ENCODE measurements at regions not wholly inside any gene's neighbourhood (a gene's known extent, or its start where the extent isn't known, plus 50 kb on each side); places are given as distances from the start of the nearest gene placed in this dataset.
A peak's percentile ranks its signal among the peaks of the same experiment; 100 is the strongest.

DNA sequence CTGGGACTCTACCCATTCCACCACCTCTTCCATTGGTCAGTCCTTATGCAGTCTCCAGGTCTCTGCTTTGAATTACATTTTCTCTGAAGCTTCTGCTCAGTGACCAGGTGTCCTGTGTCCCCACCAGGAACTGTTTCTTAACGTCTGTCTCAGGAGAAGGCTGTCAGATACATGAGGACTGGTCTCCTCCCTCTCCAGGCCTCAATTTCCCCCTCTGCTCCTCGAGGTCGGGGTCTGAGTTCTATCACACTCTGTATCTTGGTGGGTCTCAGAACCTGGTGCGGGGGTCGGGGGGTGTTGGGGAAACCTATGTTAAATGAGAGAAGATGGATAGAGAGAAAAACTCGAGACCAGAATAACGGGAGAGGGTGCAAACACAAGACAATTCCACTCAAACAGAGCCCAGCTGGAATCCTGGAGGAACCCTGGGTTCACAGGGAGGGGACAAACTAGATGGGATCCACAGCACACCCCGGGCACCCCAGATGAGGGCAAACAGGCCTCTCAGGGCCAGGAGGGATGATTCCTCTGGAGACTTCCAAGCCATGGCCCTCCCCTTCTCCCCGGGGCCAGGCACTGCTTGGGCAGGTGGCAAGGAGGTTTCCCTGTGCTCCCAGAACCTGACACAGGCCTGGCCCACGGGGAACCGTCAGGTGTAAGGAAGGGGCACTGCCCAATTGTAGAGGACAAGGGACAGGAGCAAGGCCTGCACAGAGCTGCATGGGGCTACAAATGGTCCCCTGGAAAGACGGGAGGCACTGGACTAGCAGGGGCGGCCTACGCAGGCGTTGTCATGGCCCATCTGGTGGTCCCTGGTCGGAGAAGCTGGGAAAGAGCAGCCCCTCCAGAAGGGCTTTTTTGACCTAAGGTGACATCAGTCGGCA lies 313.2 kb upstream of the DIO3 start:
- H3K36me3 ChIP-seq, result no peaks in the 10 kb centered on the region
- no peak overlapping the region for H3K4me3 ChIP-seq
- DNase-seq (ENCODE audit: low spot score in 2 of 2), result peak in 1 of 2 donors; percentile 58
- 95% methylated on average over 16 of the region's 17 CpGs for WGBS
- H3K27me3 ChIP-seq, result peaks cover 20% of the 10 kb centered on the region
- no peak overlapping the region for H3K27ac ChIP-seq
- no peaks in the 10 kb centered on the region for H3K9me3 ChIP-seq
- no peaks in the 10 kb centered on the region for H3K4me1 ChIP-seq
- TF ChIP-seq POLR2A (IDR thresholded peaks at IDR 0.05), result no peak
- TF ChIP-seq, protein P1, sequence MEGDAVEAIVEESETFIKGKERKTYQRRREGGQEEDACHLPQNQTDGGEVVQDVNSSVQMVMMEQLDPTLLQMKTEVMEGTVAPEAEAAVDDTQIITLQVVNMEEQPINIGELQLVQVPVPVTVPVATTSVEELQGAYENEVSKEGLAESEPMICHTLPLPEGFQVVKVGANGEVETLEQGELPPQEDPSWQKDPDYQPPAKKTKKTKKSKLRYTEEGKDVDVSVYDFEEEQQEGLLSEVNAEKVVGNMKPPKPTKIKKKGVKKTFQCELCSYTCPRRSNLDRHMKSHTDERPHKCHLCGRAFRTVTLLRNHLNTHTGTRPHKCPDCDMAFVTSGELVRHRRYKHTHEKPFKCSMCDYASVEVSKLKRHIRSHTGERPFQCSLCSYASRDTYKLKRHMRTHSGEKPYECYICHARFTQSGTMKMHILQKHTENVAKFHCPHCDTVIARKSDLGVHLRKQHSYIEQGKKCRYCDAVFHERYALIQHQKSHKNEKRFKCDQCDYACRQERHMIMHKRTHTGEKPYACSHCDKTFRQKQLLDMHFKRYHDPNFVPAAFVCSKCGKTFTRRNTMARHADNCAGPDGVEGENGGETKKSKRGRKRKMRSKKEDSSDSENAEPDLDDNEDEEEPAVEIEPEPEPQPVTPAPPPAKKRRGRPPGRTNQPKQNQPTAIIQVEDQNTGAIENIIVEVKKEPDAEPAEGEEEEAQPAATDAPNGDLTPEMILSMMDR (IDR thresholded peaks at IDR 0.05), result no peak
- no peak for TF ChIP-seq EP300 (IDR thresholded peaks at IDR 0.05)
- no peak for TF ChIP-seq POLR2AphosphoS5 (IDR thresholded peaks at IDR 0.05)

DNA sequence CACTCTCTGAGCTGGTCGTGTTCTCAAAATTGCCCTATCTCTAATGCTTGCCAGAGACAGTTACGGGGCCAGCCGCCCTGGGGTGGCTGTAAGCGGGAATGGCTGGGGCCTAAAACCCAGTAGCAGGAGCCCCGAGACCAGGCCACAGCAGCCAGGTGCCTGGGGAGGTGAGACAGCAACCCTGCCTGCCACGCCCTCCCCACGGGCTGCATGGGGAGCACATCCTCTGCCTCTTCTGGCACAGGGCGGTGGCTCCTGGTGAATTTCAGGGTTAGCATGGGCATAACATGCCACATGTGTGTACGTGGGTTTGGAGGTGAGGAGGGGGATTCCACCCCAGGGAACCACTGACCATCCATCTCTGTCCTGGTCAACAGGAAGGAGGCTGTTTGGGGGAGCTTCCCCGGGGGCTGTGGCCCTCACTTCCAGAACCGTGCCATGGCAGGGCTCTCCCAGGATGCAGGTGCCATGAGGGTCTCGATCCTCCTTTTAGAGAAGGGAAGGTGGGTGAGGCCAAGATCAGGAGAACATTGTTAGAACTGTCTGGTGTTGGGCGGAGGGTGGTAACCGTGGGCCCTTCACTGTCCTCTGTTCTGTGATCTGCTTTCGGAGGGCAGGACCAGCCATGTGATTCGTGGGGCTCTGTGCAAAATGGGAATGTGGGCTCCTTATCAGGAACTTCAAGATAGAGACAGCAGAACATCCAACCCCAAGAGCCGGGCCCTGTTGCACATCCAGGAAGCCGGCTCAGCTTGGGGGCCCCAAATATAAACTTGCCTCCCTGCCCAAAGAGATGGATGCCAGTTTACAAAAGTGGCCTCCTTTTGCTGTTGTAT lies 312.2 kb upstream of the DIO3 start:
- Histone ChIP-seq H3K4me3 (no peak overlapping the region), H3K36me3 (no peaks in the 10 kb centered on the region), H3K4me1 (no peaks in the 10 kb centered on the region), H3K27me3 (peaks cover 22% of the 10 kb centered on the region), H3K27ac (no peak overlapping the region), H3K9me3 (no peaks in the 10 kb centered on the region)
- 83% methylated on average over 15 of the region's 18 CpGs for WGBS
- DNase-seq (ENCODE audit: low spot score in 2 of 2), result peak in 1 of 2 donors; percentile 52
- TF ChIP-seq EP300 (IDR thresholded peaks at IDR 0.05), result no peak
- TF ChIP-seq POLR2A (IDR thresholded peaks at IDR 0.05), result no peak
- TF ChIP-seq, protein P1 (IDR thresholded peaks at IDR 0.05), result no peak
- no peak for TF ChIP-seq POLR2AphosphoS5 (IDR thresholded peaks at IDR 0.05)

DNA sequence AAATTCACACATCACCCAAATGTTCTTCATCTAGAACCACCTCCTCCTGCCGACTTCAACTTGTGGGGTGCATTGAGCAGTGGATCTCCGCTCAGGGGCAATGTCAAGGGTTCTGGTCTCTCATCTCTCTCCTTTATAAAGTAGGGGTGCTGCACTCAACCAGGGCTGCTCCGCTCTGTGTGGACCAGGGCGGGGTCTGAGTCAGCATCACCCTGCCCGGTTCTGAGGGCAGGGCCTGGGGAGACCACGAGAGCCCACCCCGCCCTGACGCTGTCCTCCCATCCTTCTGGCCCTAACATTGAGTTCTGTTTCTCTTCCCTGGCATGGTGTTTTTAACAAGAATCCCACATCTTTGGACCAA lies 311.6 kb upstream of the DIO3 start:
- peak in 1 of 2 donors; percentile 63 for DNase-seq (ENCODE audit: low spot score in 2 of 2)
- peaks cover 22% of the 10 kb centered on the region for H3K27me3 ChIP-seq
- H3K36me3 ChIP-seq, result no peaks in the 10 kb centered on the region
- H3K4me3 ChIP-seq, result no peak overlapping the region
- 73% methylated on average over 8 of the region's 8 CpGs for WGBS
- TF ChIP-seq, protein P1 (IDR thresholded peaks at IDR 0.05), result no peak
- no peak for TF ChIP-seq POLR2A (IDR thresholded peaks at IDR 0.05)
- H3K9me3 ChIP-seq, result no peaks in the 10 kb centered on the region
- no peaks in the 10 kb centered on the region for H3K4me1 ChIP-seq
- no peak overlapping the region for H3K27ac ChIP-seq

DNA sequence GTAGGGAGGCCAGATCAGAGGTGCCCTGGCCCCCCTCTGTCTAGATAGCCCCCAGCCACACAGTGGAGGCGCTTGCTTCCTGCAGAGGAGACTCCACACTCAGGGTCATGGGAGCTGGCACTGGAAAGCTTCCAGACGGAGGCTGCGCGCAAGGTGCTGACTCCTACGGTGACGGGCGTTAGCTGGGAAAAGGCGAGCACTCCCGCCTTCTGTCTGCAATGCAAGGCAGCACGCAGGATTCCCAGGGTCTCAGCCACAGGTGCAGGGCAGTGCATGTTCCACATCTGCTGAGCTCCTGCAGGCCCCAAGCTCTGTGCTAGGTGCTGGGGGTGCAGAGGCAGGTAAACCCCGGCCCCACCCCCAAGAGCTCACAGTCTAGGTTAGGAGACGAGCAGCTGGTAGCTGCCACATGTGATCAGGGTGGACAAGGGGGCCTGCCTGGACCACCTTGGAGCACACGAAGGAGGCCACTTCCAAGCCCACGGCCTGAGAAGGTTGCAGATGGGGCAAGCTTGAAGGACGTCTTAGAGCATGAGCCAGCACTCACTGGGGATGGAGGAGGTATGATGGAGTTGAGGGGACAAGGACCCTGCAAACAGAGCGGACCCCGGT lies 310.9 kb upstream of the DIO3 start:
- WGBS, result 66% methylated on average over 15 of the region's 17 CpGs
- H3K27me3 ChIP-seq, result peaks cover 22% of the 10 kb centered on the region
- TF ChIP-seq, protein P1 (IDR thresholded peaks at IDR 0.05), result no peak
- TF ChIP-seq EP300 (IDR thresholded peaks at IDR 0.05) (no peak), POLR2A (IDR thresholded peaks at IDR 0.05) (no peak), POLR2AphosphoS5 (IDR thresholded peaks at IDR 0.05) (no peak)
- H3K4me1 ChIP-seq, result no peaks in the 10 kb centered on the region
- H3K4me3 ChIP-seq, result no peak overlapping the region
- H3K36me3 ChIP-seq, result no peaks in the 10 kb centered on the region
- no peaks in the 10 kb centered on the region for H3K9me3 ChIP-seq
- DNase-seq (ENCODE audit: low spot score in 2 of 2), result peak in 1 of 2 donors; percentile 74
- no peak overlapping the region for H3K27ac ChIP-seq

Data from suprapubic skin (tissue), 4 donors.